MM.1S (cell line): ENCODE measurements at regions not wholly inside any gene's neighbourhood (a gene's known extent, or its start where the extent isn't known, plus 50 kb on each side); places are given as distances from the start of the nearest gene placed in this dataset.

ENCODE experiments used
- CTCF ChIP-seq: fragments of 300-600 bp; sonication (generic); IDR thresholded peaks from 2 replicates; pipeline ENCODE4 v1.5.1; 2016; ENCODE audit warnings: antibody characterized with exemption, low read length, mixed read lengths
- EZH2 ChIP-seq: fragments of 300-600 bp; sonication (generic); optimal IDR thresholded peaks from 2 replicates; pipeline ENCODE3; 2017; ENCODE audit warnings: low read depth, mild to moderate bottlenecking, antibody characterized with exemption, low read length, mixed read lengths

- TF ChIP-seq CTCF, result no peak
- no peak for TF ChIP-seq EZH2
These were observed 448.6 kb upstream of the OPRM1 start for GRCh38 chr6:153590411-153590810.
